ENCODE measurements at regions not wholly inside any gene's neighbourhood (a gene's known extent, or its start where the extent isn't known, plus 50 kb on each side); places are given as distances from the start of the nearest gene placed in this dataset.

DNA sequence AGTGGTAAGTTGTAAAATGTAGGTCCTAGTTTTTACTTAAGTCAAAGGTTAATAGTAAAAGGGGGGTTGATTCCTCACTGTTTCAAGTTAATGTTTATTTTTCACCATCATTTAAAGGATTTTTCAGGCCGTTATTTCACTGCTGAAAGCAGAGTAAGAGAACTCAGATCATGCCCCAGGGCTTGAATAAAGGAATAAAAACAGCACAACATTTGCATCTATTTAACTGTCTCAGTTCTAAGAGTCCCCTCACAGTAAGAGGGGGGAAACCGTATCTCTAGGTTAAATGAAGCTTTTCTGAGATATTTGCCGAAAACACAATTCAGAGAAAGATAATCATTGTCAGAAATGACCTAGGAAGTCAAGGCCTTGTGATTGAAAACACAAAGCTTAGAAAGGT lies 138.2 kb upstream of the KCTD1 start:
- TF ChIP-seq, protein P1, sequence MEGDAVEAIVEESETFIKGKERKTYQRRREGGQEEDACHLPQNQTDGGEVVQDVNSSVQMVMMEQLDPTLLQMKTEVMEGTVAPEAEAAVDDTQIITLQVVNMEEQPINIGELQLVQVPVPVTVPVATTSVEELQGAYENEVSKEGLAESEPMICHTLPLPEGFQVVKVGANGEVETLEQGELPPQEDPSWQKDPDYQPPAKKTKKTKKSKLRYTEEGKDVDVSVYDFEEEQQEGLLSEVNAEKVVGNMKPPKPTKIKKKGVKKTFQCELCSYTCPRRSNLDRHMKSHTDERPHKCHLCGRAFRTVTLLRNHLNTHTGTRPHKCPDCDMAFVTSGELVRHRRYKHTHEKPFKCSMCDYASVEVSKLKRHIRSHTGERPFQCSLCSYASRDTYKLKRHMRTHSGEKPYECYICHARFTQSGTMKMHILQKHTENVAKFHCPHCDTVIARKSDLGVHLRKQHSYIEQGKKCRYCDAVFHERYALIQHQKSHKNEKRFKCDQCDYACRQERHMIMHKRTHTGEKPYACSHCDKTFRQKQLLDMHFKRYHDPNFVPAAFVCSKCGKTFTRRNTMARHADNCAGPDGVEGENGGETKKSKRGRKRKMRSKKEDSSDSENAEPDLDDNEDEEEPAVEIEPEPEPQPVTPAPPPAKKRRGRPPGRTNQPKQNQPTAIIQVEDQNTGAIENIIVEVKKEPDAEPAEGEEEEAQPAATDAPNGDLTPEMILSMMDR (conservative IDR thresholded peaks at IDR 0.05; ENCODE audit: low read depth): no peak
- CTCF ChIA-PET: no interaction called here
- POLR2A ChIA-PET (ENCODE audit: low non-redundant PET): no interaction called here
- no peak for DNase-seq (ENCODE audit: low spot score)
- no peak overlapping the region for H3K27ac ChIP-seq

DNA sequence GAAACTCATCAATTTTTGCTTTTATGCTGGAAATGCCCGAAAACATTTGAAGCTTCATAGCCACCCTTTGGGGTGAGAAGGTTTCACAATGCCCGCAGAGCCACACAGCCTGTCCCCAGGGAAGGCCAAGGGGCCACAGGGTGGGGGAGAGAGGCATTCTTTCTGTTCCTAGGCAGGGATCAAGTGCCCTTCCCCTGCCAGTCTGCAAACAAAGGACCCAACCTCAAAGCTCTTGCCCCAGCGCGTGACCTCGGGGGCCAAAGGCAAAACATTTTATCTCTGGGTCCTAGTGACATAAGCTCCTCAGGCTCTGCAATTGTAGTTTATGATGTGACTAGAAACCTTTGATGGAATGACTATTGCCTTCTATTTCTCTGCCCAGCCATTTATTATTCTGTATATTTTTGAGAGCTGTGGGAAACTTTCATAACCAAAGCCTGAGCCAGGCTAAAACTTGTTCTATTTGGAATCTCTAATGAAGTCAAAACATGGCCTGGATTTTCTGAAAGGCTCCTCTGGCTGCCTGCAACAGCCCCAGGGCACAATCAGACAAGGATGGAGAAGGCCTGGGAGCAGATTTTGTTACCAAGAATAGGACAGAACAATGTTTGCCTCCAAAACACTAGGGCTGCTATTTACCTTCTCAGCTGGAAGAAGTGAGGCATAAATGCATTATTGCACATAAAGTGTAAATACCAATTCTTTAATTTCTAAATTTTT lies 137.2 kb upstream of the KCTD1 start:
- TF ChIP-seq, protein P1 (conservative IDR thresholded peaks at IDR 0.05; ENCODE audit: low read depth): no peak
- H3K27ac ChIP-seq: no peak overlapping the region
- POLR2A ChIA-PET (ENCODE audit: low non-redundant PET): no interaction called here
- DNase-seq (ENCODE audit: low spot score): no peak
- CTCF ChIA-PET: interaction anchor here (0.5 kb wide), 1 partner anchor 159 kb away, joined by 3 read pairs; no protein-coding TSS in a partner anchor

DNA sequence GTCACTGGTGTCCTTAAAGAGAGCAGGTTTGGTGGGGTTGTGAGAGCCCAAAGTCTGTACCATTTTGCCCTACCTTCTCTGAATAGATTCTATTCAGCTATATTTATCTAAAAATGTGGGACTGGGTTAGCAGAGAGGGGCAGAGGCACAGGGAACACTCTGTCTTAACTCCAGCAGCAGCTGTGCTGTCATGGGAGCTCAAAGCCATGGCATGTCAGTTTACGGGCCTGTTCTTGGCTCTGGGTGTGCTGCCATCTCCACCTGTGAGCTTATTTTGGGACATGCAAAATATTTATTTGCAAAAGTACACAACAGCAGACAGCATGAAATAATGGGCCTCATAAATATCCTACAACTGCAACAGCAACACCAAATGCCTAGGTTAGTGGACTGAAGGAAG lies 129.6 kb upstream of the KCTD1 start:
- POLR2A ChIA-PET (ENCODE audit: low non-redundant PET): interaction anchor here (0.6 kb wide), 1 partner anchor 132 kb away, joined by 5 read pairs; no protein-coding TSS in a partner anchor
- H3K27ac ChIP-seq: no peak overlapping the region
- no peak for DNase-seq (ENCODE audit: low spot score)
- CTCF ChIA-PET: no interaction called here
- TF ChIP-seq, protein P1 (conservative IDR thresholded peaks at IDR 0.05; ENCODE audit: low read depth): no peak

DNA sequence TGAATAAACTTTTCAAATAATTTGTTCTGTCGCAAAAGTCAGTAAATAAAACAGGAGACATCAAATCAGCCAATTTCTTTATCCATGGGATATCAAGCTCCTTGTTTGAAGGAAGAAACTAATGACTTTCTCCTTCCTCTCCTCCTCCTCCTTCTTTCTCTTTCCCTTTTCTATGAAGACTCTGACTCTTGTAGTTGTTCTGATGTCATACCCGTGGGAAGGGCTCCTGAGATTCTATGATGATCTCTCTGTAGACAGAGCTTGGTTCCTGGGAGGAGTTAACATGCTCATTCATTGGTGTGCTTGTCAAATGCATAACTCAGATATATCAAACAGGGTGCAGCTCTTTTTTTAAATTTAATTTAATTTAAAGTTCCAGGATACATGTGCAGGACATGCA lies 118.7 kb upstream of the KCTD1 start:
- ChIA-PET CTCF (no interaction called here), POLR2A (ENCODE audit: low non-redundant PET) (no interaction called here)
- DNase-seq (ENCODE audit: low spot score): no peak
- TF ChIP-seq, protein P1 (conservative IDR thresholded peaks at IDR 0.05; ENCODE audit: low read depth): no peak
- no peak overlapping the region for H3K27ac ChIP-seq

DNA sequence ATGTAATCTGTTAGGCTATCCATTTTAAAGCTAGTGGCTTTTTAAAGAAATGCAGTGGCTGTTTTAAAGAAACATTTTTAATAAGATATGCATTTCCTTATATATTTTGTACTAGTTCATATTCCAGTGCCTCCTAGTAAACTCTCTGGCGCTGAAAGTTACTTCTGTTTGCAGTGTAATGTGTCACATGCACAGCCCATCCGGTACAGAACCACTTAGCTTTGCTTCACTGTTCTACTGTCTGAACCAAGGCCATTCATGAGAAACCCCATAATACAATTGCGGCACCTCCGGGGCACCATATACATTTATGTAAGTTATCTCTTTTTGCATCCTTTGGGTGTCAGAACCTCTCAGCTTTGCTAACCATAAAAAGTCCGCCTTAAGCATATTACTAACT lies 114.6 kb upstream of the KCTD1 start:
- POLR2A ChIA-PET (ENCODE audit: low non-redundant PET): no interaction called here
- no peak for DNase-seq (ENCODE audit: low spot score)
- TF ChIP-seq, protein P1 (conservative IDR thresholded peaks at IDR 0.05; ENCODE audit: low read depth): no peak
- CTCF ChIA-PET: interaction anchor here (0.7 kb wide), 1 partner anchor 46 kb away, joined by 4 read pairs; no protein-coding TSS in a partner anchor
- no peak overlapping the region for H3K27ac ChIP-seq

DNA sequence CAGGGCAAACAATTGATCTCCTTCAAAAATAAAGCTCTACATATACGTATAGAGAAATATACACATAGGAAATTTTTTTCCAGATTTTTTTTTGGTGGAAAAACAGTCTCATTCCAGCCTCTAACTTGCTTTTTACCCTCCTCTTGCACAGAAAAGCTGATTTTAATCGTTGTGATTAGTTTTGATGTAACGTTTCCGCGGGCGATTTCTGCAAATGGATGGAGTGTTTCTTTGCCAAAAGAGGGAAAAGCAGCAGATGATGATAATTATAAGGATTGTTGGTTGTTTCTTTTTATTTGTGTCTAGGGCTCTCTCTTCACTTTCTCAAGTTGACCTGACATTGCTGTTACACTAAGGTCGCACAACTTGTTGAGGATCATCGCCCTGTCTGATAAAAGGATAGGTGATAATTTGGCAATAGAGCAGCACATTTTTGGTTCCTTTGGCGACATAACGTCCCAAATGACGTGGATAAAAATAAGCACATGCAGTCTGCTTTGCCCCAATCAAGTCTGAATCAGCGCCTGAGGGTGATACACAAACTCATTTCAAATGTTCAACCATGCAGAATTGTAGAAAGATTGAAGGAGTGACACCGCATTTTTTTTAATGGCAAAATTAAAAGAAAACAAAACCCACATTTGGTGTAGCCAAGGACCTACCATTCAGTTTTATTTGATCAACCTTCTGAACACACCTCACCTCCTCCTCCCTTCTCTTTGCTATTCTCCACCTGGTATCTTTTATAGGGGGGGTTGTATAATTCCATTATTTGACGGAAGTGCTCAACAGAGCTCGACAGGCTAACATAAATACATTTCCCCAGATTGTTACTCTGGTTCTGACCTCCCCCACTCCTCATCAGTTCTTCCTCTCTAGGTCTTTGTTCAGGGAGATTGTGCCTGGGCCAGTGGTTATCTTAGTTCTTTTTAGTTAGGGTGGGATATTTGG lies 109.6 kb upstream of the KCTD1 start:
- H3K27ac ChIP-seq: no peak overlapping the region
- no peak for DNase-seq (ENCODE audit: low spot score)
- ChIA-PET CTCF (interaction anchor here (0.6 to 0.7 kb wide), 2 partner anchors 116 to 639 kb away, joined by 3 read pairs; no protein-coding TSS in a partner anchor), POLR2A (ENCODE audit: low non-redundant PET) (no interaction called here)
- TF ChIP-seq, protein P1 (conservative IDR thresholded peaks at IDR 0.05; ENCODE audit: low read depth): no peak
